Eye (tissue), 1 donor: ENCODE measurements at regions not wholly inside any gene's neighbourhood (a gene's known extent, or its start where the extent isn't known, plus 50 kb on each side); places are given as distances from the start of the nearest gene placed in this dataset.

Experiments
- DNase-seq: peaks from one replicate; pipeline ENCODE4 v3.0.0-alpha.2; 2015

GRCh38 chr10:30116041-30116491 is 56.7 kb upstream of the JCAD start:
- no peak for DNase-seq

DNA sequence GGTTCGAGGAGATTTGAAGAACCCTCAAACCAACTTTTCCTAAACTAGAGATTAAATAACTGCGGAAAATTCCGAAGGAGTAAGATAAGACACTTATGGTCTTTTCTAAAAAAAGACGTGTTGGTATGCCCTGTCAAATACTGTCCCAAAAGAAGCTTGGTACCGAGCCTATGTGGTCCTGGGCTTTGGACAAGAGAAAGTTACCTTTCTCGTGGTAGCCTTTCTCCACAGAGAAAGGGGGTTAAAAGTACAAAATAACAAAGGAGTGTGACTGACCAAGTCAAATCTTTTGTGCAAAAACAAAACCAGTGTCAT is 56.2 kb upstream of the JCAD start:
- DNase-seq: no peak

DNA sequence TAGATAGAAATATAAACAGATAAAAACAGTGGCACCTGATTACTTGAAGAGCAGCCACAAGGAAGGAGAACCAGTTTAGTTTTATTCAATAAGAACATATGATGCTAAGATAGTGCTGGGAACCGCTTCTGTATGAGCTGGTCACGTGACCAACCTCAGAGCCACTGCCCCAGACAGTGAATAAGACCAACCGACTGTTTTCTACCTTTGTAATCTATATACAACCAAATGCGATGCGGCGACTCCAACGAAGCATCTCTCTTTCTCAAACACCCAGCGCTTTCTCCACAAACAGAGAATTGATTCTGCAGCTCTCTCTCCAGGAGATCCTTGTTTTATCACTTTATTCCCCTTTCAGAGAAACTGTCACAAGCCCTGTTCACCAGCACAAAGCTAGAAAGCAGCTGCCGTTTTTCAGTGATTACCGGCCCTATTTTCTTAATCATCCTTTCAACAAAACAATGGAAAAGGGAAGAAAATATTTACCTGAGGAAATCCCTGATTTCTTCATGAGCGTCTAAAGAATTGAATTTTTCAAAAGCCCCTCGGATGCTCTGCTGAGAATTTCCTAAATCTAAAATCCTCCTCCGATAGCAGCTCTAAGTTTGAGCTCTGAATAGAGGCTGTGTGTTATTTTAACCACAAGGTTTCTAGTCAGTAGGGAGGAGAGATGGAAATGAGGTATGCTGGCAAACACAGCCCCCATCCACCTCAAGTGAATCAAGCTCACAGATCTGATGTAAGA is 55.7 kb upstream of the JCAD start:
- DNase-seq: peak; percentile 62

GRCh38 chr10:30114401-30114800 is 55.0 kb upstream of the JCAD start:
- DNase-seq: no peak

DNA sequence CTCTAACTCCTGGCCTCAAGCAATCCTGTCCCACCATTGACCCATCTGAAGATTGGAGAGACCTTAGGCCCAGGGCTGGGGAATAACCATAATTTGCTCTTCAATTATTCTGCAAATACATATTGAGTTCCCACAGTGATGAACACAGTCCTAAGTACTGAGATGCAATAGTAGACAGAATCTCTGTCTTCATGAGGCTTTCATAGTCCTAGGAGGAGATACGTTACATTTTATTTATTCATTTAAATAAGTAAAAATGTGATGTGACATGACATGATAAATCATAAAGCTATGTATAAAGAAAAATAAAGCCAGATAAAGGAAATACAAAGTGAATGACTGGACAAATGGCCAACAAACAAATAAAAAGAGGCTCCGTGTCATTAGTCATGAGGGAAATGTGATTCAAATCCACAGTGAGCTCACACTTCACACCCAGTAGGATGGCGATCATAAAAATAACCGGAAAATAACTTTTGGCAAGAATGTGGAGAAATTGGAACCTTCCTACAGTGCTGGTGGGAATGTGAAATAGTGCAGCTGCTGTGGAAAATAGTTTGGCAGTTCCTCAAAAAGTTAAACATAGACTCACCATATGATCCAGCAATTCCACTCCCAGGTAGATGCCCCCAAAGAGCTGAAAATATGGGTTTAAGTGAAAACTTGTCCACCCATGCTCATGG is 52.1 kb upstream of the JCAD start:
- no peak for DNase-seq
